ENCODE measurements at regions not wholly inside any gene's neighbourhood (a gene's known extent, or its start where the extent isn't known, plus 50 kb on each side); places are given as distances from the start of the nearest gene placed in this dataset.

GRCh38 chr12:30026621-30027234, 243.0 kb upstream of the TMTC1 start:
- no peak overlapping the region for H3K4me3 ChIP-seq
- peaks cover 0 to 17% (median 13%) of the 10 kb centered on the region in 8 donors for H3K9me3 ChIP-seq
- DNase-seq: no peak

GRCh38 chr12:30025317-30025716, 241.6 kb upstream of the TMTC1 start:
- no peak for DNase-seq
- Histone ChIP-seq H3K27ac (no peak overlapping the region), H3K27me3 (replicated peaks in 1 of 7) (no peaks in the 10 kb centered on the region), H3K9me3 (peaks cover 0 to 17% (median 13%) of the 10 kb centered on the region in 8 donors), H3K4me1 (no peaks in the 10 kb centered on the region), H3K36me3 (no peaks in the 10 kb centered on the region), H3K4me3 (no peak overlapping the region)
- TF ChIP-seq POLR2AphosphoS5 (IDR thresholded peaks at IDR 0.05) (no peak), POLR2A (IDR thresholded peaks at IDR 0.05) (no peak), CTCF (IDR thresholded peaks at IDR 0.05 in 8 of 11, conservative IDR thresholded peaks at IDR 0.05 in 3 of 11) (no peak)
- intact Hi-C loops (cut with DNase I; ENCODE audit: low total_unique reads): no loop called here

More at GRCh38 chr12:30026621-30027234, 243.0 kb upstream of the TMTC1 start:
- WGBS, 5 donors: 74 to 90% (median 81%) methylated on average over 2 of the region's 2 CpGs
- H3K4me1 ChIP-seq: no peaks in the 10 kb centered on the region
- no peak overlapping the region for H3K27ac ChIP-seq
- intact Hi-C loops (cut with DNase I; ENCODE audit: low total_unique reads): no loop called here
- H3K27me3 ChIP-seq (replicated peaks in 1 of 7): no peaks in the 10 kb centered on the region
- TF ChIP-seq POLR2A (IDR thresholded peaks at IDR 0.05): no peak
- TF ChIP-seq POLR2AphosphoS5 (IDR thresholded peaks at IDR 0.05): no peak
- no peak for TF ChIP-seq CTCF (IDR thresholded peaks at IDR 0.05 in 8 of 11, conservative IDR thresholded peaks at IDR 0.05 in 3 of 11)
- no peaks in the 10 kb centered on the region for H3K36me3 ChIP-seq

- H3K4me1 ChIP-seq: no peaks in the 10 kb centered on the region
- H3K27ac ChIP-seq: no peak overlapping the region
- no peaks in the 10 kb centered on the region for H3K27me3 ChIP-seq (replicated peaks in 1 of 7)
- H3K4me3 ChIP-seq: no peak overlapping the region
- no peaks in the 10 kb centered on the region for H3K36me3 ChIP-seq
- intact Hi-C loops (cut with DNase I; ENCODE audit: low total_unique reads): no loop called here
- 69 to 91% (median 81%) methylated on average over 2 of the region's 2 CpGs for WGBS, 5 donors
- no peak for DNase-seq
- TF ChIP-seq POLR2AphosphoS5 (IDR thresholded peaks at IDR 0.05) (no peak), POLR2A (IDR thresholded peaks at IDR 0.05) (no peak), CTCF (IDR thresholded peaks at IDR 0.05 in 8 of 11, conservative IDR thresholded peaks at IDR 0.05 in 3 of 11) (no peak)
- peaks cover 0 to 17% (median 13%) of the 10 kb centered on the region in 8 donors for H3K9me3 ChIP-seq
These were observed 239.4 kb upstream of the TMTC1 start for GRCh38 chr12:30023186-30023585.

- Histone ChIP-seq H3K4me3 (no peak overlapping the region), H3K4me1 (no peaks in the 10 kb centered on the region), H3K9me3 (peaks cover 0 to 17% (median 13%) of the 10 kb centered on the region in 8 donors), H3K36me3 (no peaks in the 10 kb centered on the region), H3K27me3 (replicated peaks in 1 of 7) (no peaks in the 10 kb centered on the region), H3K27ac (no peak overlapping the region)
- DNase-seq: no peak
- intact Hi-C loops (cut with DNase I; ENCODE audit: low total_unique reads): no loop called here
- no peak for TF ChIP-seq POLR2AphosphoS5 (IDR thresholded peaks at IDR 0.05)
- TF ChIP-seq CTCF (IDR thresholded peaks at IDR 0.05 in 8 of 11, conservative IDR thresholded peaks at IDR 0.05 in 3 of 11): no peak
- TF ChIP-seq POLR2A (IDR thresholded peaks at IDR 0.05): no peak
- WGBS, 5 donors: 61 to 81% (median 74%) methylated on average over 2 of the region's 2 CpGs
These were observed 237.5 kb upstream of the TMTC1 start for GRCh38 chr12:30021051-30021833.

Data from spleen (tissue), 11 donors.